ENCODE measurements at regions not wholly inside any gene's neighbourhood (a gene's known extent, or its start where the extent isn't known, plus 50 kb on each side); places are given as distances from the start of the nearest gene placed in this dataset.
"Not testable (repeated sequence)": the region's sequence is repeated elsewhere in the genome, so short reads cannot be mapped to it uniquely, and the experiment has no call there.

GRCh38 chr1:73898540-73898939 lies 299.4 kb downstream of the LRRIQ3 start:
- no peak overlapping the region for H3K4me3 Mint-ChIP-seq
- no peaks in the 10 kb centered on the region for H3K4me1 Mint-ChIP-seq (ENCODE audit: low read depth)
- no peak overlapping the region for H3K27ac Mint-ChIP-seq
- no peaks in the 10 kb centered on the region for H3K27me3 Mint-ChIP-seq
- no peaks in the 10 kb centered on the region for H3K9me3 Mint-ChIP-seq
- H3K36me3 Mint-ChIP-seq (ENCODE audit: low read depth) = no peaks in the 10 kb centered on the region

GRCh38 chr1:73887412-73887811 lies 310.6 kb downstream of the LRRIQ3 start:
- Mint-ChIP-seq H3K4me1 (ENCODE audit: low read depth) (no peaks in the 10 kb centered on the region), H3K27ac (no peak overlapping the region), H3K36me3 (ENCODE audit: low read depth) (no peaks in the 10 kb centered on the region), H3K9me3 (no peaks in the 10 kb centered on the region), H3K4me3 (no peak overlapping the region), H3K27me3 (no peaks in the 10 kb centered on the region)

- H3K27ac Mint-ChIP-seq = no peak overlapping the region
- no peaks in the 10 kb centered on the region for H3K9me3 Mint-ChIP-seq
- H3K4me3 Mint-ChIP-seq = no peak overlapping the region
- H3K4me1 Mint-ChIP-seq (ENCODE audit: low read depth) = no peaks in the 10 kb centered on the region
- no peaks in the 10 kb centered on the region for H3K27me3 Mint-ChIP-seq
- no peaks in the 10 kb centered on the region for H3K36me3 Mint-ChIP-seq (ENCODE audit: low read depth)
Measured at GRCh38 chr1:73886716-73887115, 311.3 kb downstream of the LRRIQ3 start.

- no peaks in the 10 kb centered on the region for H3K36me3 Mint-ChIP-seq (ENCODE audit: low read depth)
- no peaks in the 10 kb centered on the region for H3K9me3 Mint-ChIP-seq
- H3K4me3 Mint-ChIP-seq = no peak overlapping the region
- no peak overlapping the region for H3K27ac Mint-ChIP-seq
- H3K4me1 Mint-ChIP-seq (ENCODE audit: low read depth) = no peaks in the 10 kb centered on the region
- H3K27me3 Mint-ChIP-seq = no peaks in the 10 kb centered on the region
Measured at GRCh38 chr1:73874806-73875205, 323.2 kb downstream of the LRRIQ3 start.

GRCh38 chr1:73868810-73869336 lies 329.1 kb downstream of the LRRIQ3 start:
- Mint-ChIP-seq H3K27ac (no peak overlapping the region), H3K36me3 (ENCODE audit: low read depth) (no peaks in the 10 kb centered on the region), H3K27me3 (no peaks in the 10 kb centered on the region), H3K4me3 (no peak overlapping the region), H3K4me1 (ENCODE audit: low read depth) (no peaks in the 10 kb centered on the region), H3K9me3 (peaks cover 5% of the 10 kb centered on the region)

GRCh38 chr1:73862355-73862754 lies 335.6 kb downstream of the LRRIQ3 start:
- Mint-ChIP-seq H3K4me1 (ENCODE audit: low read depth) (no peaks in the 10 kb centered on the region), H3K27ac (no peak overlapping the region), H3K36me3 (ENCODE audit: low read depth) (no peaks in the 10 kb centered on the region), H3K9me3 (peaks cover 11% of the 10 kb centered on the region), H3K27me3 (no peaks in the 10 kb centered on the region), H3K4me3 (no peak overlapping the region)

GRCh38 chr1:73860421-73860950 lies 337.5 kb downstream of the LRRIQ3 start:
- H3K9me3 Mint-ChIP-seq = peaks cover 11% of the 10 kb centered on the region
- no peaks in the 10 kb centered on the region for H3K36me3 Mint-ChIP-seq (ENCODE audit: low read depth)
- no peaks in the 10 kb centered on the region for H3K4me1 Mint-ChIP-seq (ENCODE audit: low read depth)
- H3K27me3 Mint-ChIP-seq = no peaks in the 10 kb centered on the region
- H3K27ac Mint-ChIP-seq = no peak overlapping the region
- H3K4me3 Mint-ChIP-seq = no peak overlapping the region

GRCh38 chr1:73859227-73859626 lies 338.7 kb downstream of the LRRIQ3 start:
- H3K9me3 Mint-ChIP-seq = peaks cover 8% of the 10 kb centered on the region
- no peak overlapping the region for H3K4me3 Mint-ChIP-seq
- no peak overlapping the region for H3K27ac Mint-ChIP-seq
- H3K4me1 Mint-ChIP-seq (ENCODE audit: low read depth) = no peaks in the 10 kb centered on the region
- no peaks in the 10 kb centered on the region for H3K36me3 Mint-ChIP-seq (ENCODE audit: low read depth)
- no peaks in the 10 kb centered on the region for H3K27me3 Mint-ChIP-seq

- no peaks in the 10 kb centered on the region for H3K27me3 Mint-ChIP-seq
- H3K4me3 Mint-ChIP-seq = no peak overlapping the region
- no peaks in the 10 kb centered on the region for H3K4me1 Mint-ChIP-seq (ENCODE audit: low read depth)
- H3K36me3 Mint-ChIP-seq (ENCODE audit: low read depth) = no peaks in the 10 kb centered on the region
- no peak overlapping the region for H3K27ac Mint-ChIP-seq
- H3K9me3 Mint-ChIP-seq = peaks cover 10% of the 10 kb centered on the region
Measured at GRCh38 chr1:73854527-73854926, 343.4 kb downstream of the LRRIQ3 start.

- Mint-ChIP-seq H3K4me1 (ENCODE audit: low read depth) (no peaks in the 10 kb centered on the region), H3K27me3 (no peaks in the 10 kb centered on the region), H3K27ac (no peak overlapping the region), H3K36me3 (ENCODE audit: low read depth) (no peaks in the 10 kb centered on the region), H3K9me3 (no peaks in the 10 kb centered on the region), H3K4me3 (no peak overlapping the region)
Measured at GRCh38 chr1:73842436-73842835, 355.5 kb downstream of the LRRIQ3 start.

GRCh38 chr1:73839922-73840321 lies 358.1 kb downstream of the LRRIQ3 start:
- H3K4me1 Mint-ChIP-seq (ENCODE audit: low read depth) = no peaks in the 10 kb centered on the region

GRCh38 chr1:73832276-73833181 lies 365.4 kb downstream of the LRRIQ3 start:
- no peak overlapping the region for H3K27ac Mint-ChIP-seq
- no peaks in the 10 kb centered on the region for H3K27me3 Mint-ChIP-seq
- H3K4me3 Mint-ChIP-seq = no peak overlapping the region
- H3K4me1 Mint-ChIP-seq (ENCODE audit: low read depth) = no peaks in the 10 kb centered on the region
- H3K36me3 Mint-ChIP-seq (ENCODE audit: low read depth) = no peaks in the 10 kb centered on the region
- no peaks in the 10 kb centered on the region for H3K9me3 Mint-ChIP-seq

More at GRCh38 chr1:73839922-73840321, 358.1 kb downstream of the LRRIQ3 start:
- no peak overlapping the region for H3K27ac Mint-ChIP-seq
- H3K27me3 Mint-ChIP-seq = no peaks in the 10 kb centered on the region
- H3K9me3 Mint-ChIP-seq = no peaks in the 10 kb centered on the region
- no peaks in the 10 kb centered on the region for H3K36me3 Mint-ChIP-seq (ENCODE audit: low read depth)
- H3K4me3 Mint-ChIP-seq = no peak overlapping the region

- H3K4me1 Mint-ChIP-seq (ENCODE audit: low read depth); H3K9me3 Mint-ChIP-seq; H3K27me3 Mint-ChIP-seq: not testable (repeated sequence)
Measured at GRCh38 chr1:73827283-73827682, 370.7 kb downstream of the LRRIQ3 start.

GRCh38 chr1:73824065-73824464 lies 373.9 kb downstream of the LRRIQ3 start:
- Mint-ChIP-seq H3K27me3 (no peaks in the 10 kb centered on the region), H3K4me1 (ENCODE audit: low read depth) (no peaks in the 10 kb centered on the region), H3K27ac (no peak overlapping the region), H3K9me3 (no peaks in the 10 kb centered on the region), H3K4me3 (no peak overlapping the region), H3K36me3 (ENCODE audit: low read depth) (no peaks in the 10 kb centered on the region)

More at GRCh38 chr1:73827283-73827682, 370.7 kb downstream of the LRRIQ3 start:
- H3K4me3 Mint-ChIP-seq; H3K36me3 Mint-ChIP-seq (ENCODE audit: low read depth); H3K27ac Mint-ChIP-seq: not testable (repeated sequence)

- H3K27me3 Mint-ChIP-seq = no peaks in the 10 kb centered on the region
- no peaks in the 10 kb centered on the region for H3K36me3 Mint-ChIP-seq (ENCODE audit: low read depth)
- H3K9me3 Mint-ChIP-seq = peaks cover 3% of the 10 kb centered on the region
- H3K4me3 Mint-ChIP-seq = no peak overlapping the region
- H3K4me1 Mint-ChIP-seq (ENCODE audit: low read depth) = no peaks in the 10 kb centered on the region
- no peak overlapping the region for H3K27ac Mint-ChIP-seq
Measured at GRCh38 chr1:73821520-73821919, 376.5 kb downstream of the LRRIQ3 start.

Measured in stimulated activated naive CD8-positive, alpha-beta T cell treated with anti-CD3 and anti-CD28 coated beads, Interleukin-15, Interleukin-2, amounts not matched to agents 100 ng/mL and 50 ng/mL, for 24 hours (primary cell).